ENCODE measurements at regions not wholly inside any gene's neighbourhood (a gene's known extent, or its start where the extent isn't known, plus 50 kb on each side); places are given as distances from the start of the nearest gene placed in this dataset.
A peak's percentile ranks its signal among the peaks of the same experiment; 100 is the strongest.

GRCh38 chr2:48146552-48146951, 167.9 kb upstream of the FOXN2 start:
- FAIRE-seq (no peak), ATAC-seq (peak; percentile 55; the same call in 2 of the 3 replicates), DNase-seq (ENCODE audit: low spot score) (no peak)
- H3K27ac ChIP-seq (ENCODE audit: extremely low read length, insufficient read depth, low read length), result no peak overlapping the region
- no peak overlapping the region for H3K4me3 ChIP-seq (replicated peaks in 1 of 3; ENCODE audit: insufficient read depth in 1 of 3, low read depth in 2 of 3, low read length in 3 of 3)
- H2AFZ ChIP-seq (ENCODE audit: low read length), result no peak overlapping the region
- no peaks in the 10 kb centered on the region for H4K20me1 ChIP-seq (ENCODE audit: insufficient read depth, low read length)
- in situ Hi-C loops (cut with HindIII; ENCODE audit: extremely low pct_ligation_motif_present, low pct_unique_long_range_greater_than_20kb) (no loop called here), intact Hi-C loops (cut with micrococcal nuclease; ENCODE audit: unreplicated experiment) (no loop called here)
- TF ChIP-seq ZNF747 (CRISPR knock-in tag; IDR thresholded peaks at IDR 0.05; ENCODE audit: borderline replicate concordance) (no peak), FOXO1 (CRISPR knock-in tag; IDR thresholded peaks at IDR 0.05) (no peak), POLR2A (IDR thresholded peaks at IDR 0.05; ENCODE audit: insufficient read depth in 1 of 2, low read depth in 2 of 2, low read length in 2 of 2) (no peak), ZNF766 (CRISPR knock-in tag; IDR thresholded peaks at IDR 0.05; ENCODE audit: borderline replicate concordance) (no peak), POLR2AphosphoS5 (IDR thresholded peaks at IDR 0.05; ENCODE audit: low read depth, low read length) (no peak), BRCA1 (CRISPR knock-in tag; IDR thresholded peaks at IDR 0.05) (no peak), PPARG (CRISPR knock-in tag; conservative IDR thresholded peaks at IDR 0.05) (no peak), U2AF2 (IDR thresholded peaks at IDR 0.05; ENCODE audit: low read depth, low read length) (no peak), MAFK (conservative IDR thresholded peaks at IDR 0.05 in 1 of 2, IDR thresholded peaks at IDR 0.05 in 1 of 2; ENCODE audit: low read length in 2 of 2) (no peak), ELF4 (CRISPR knock-in tag; IDR thresholded peaks at IDR 0.05; ENCODE audit: borderline replicate concordance) (no peak), ZNF574 (CRISPR knock-in tag; IDR thresholded peaks at IDR 0.05) (no peak), ZNF337 (CRISPR knock-in tag; IDR thresholded peaks at IDR 0.05; ENCODE audit: borderline replicate concordance, low read depth) (no peak), TFDP2 (CRISPR knock-in tag; IDR thresholded peaks at IDR 0.05) (no peak), PAF1 (CRISPR knock-in tag; IDR thresholded peaks at IDR 0.05) (no peak)
- TF ChIP-seq, protein P1, sequence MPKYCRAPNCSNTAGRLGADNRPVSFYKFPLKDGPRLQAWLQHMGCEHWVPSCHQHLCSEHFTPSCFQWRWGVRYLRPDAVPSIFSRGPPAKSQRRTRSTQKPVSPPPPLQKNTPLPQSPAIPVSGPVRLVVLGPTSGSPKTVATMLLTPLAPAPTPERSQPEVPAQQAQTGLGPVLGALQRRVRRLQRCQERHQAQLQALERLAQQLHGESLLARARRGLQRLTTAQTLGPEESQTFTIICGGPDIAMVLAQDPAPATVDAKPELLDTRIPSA (CRISPR knock-in tag; IDR thresholded peaks at IDR 0.05; ENCODE audit: borderline replicate concordance), result no peak
- TF ChIP-seq, protein P2, sequence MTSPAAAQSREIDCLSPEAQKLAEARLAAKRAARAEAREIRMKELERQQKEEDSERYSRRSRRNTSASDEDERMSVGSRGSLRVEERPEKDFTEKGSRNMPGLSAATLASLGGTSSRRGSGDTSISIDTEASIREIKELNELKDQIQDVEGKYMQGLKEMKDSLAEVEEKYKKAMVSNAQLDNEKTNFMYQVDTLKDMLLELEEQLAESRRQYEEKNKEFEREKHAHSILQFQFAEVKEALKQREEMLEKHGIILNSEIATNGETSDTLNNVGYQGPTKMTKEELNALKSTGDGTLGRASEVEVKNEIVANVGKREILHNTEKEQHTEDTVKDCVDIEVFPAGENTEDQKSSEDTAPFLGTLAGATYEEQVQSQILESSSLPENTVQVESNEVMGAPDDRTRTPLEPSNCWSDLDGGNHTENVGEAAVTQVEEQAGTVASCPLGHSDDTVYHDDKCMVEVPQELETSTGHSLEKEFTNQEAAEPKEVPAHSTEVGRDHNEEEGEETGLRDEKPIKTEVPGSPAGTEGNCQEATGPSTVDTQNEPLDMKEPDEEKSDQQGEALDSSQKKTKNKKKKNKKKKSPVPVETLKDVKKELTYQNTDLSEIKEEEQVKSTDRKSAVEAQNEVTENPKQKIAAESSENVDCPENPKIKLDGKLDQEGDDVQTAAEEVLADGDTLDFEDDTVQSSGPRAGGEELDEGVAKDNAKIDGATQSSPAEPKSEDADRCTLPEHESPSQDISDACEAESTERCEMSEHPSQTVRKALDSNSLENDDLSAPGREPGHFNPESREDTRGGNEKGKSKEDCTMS (CRISPR knock-in tag; conservative IDR thresholded peaks at IDR 0.05), result no peak
- WGBS (ENCODE audit: low lambda C conversion rate), result 86% methylated on average over 6 of the region's 6 CpGs
- peaks cover 24% of the 10 kb centered on the region for H3K4me1 ChIP-seq (ENCODE audit: insufficient read depth, low read length)
- H3K9me3 ChIP-seq (ENCODE audit: low read length), result no peaks in the 10 kb centered on the region
- no peak overlapping the region for H3K9ac ChIP-seq (ENCODE audit: insufficient read depth, low read depth, low read length)
- H3K79me2 ChIP-seq (ENCODE audit: insufficient read depth, low read length), result no peaks in the 10 kb centered on the region
- CTCF ChIA-PET (ENCODE audit: low intra/inter-chr PET ratio, low total read pairs), result no interaction called here
- no TSS peak for BruUV-seq (replicated peaks)
- H3K27me3 ChIP-seq (ENCODE audit: control insufficient read depth in 1 of 2, insufficient read depth in 2 of 2, low read length in 2 of 2), result no peaks in the 10 kb centered on the region
- POLR2A ChIA-PET, result interaction anchor here (0.9 kb wide), 1 partner anchor 303 kb away, joined by 3 read pairs; no protein-coding TSS in a partner anchor
- peak overlapping the region; percentile 26; the same call in 1 of the 2 replicates for H3K4me2 ChIP-seq (ENCODE audit: low read depth, low read length)
- no peaks in the 10 kb centered on the region for H3K36me3 ChIP-seq (replicated peaks in 1 of 2; ENCODE audit: control insufficient read depth in 1 of 2, insufficient read depth in 2 of 2, low read length in 2 of 2)
